ENCODE measurements at regions not wholly inside any gene's neighbourhood (a gene's known extent, or its start where the extent isn't known, plus 50 kb on each side); places are given as distances from the start of the nearest gene placed in this dataset.
"Not testable (repeated sequence)": the region's sequence is repeated elsewhere in the genome, so short reads cannot be mapped to it uniquely, and the experiment has no call there.

DNA sequence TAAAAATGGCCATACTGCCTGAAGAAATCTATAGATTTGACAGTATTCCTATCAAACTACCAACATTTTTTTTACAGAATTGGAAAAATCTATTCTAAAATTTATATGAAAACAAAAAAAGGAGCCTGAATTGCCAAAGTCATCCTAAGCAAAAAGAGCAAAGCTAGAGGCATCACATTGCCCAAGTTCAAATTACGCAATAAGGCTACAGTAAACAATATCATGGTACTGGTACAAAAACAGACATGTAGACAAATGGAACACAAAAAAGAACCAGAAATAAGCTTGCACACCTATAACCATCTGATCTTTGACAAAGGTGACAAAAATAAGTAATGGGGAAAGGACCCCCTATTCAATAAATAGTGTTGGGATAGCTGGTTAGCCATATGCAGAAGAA is 50.2 kb upstream of the THSD7B start:
- Mint-ChIP-seq H3K27ac (no peak overlapping the region), H3K9me3 (no peaks in the 10 kb centered on the region), H3K36me3 (ENCODE audit: low read depth) (no peaks in the 10 kb centered on the region), H3K4me3 (ENCODE audit: low read depth) (no peak overlapping the region), H3K4me1 (ENCODE audit: low read depth) (no peaks in the 10 kb centered on the region), H3K27me3 (ENCODE audit: low read depth) (no peaks in the 10 kb centered on the region)
- intact Hi-C loops (cut with micrococcal nuclease), result no loop called here
- no peak for DNase-seq (ENCODE audit: low spot score)

DNA sequence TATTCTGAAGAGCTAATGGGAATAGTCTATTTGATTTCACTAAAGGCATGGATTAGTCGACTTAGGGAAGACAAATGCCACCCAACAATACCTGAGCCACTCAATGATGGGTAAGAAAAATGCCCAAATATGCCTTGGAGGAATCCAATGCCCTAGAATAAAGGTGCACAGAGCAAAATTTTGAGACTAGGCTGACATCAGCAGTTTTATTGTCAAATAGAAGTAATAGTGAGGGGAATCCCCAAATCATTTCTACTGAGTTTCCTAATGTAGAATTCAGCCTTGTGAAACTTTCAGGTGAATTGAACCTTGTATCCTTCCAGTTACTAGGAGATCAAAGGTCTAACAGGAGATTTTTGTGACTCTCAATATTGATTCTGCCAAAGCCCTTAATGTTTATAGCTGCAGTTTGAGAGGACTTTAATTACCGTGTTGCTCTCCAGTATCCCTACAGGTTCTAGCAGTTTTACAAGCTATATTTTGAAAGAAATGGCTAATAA is 50.8 kb upstream of the THSD7B start:
- H3K27me3 Mint-ChIP-seq (ENCODE audit: low read depth), result no peaks in the 10 kb centered on the region
- no peaks in the 10 kb centered on the region for H3K9me3 Mint-ChIP-seq
- H3K4me3 Mint-ChIP-seq (ENCODE audit: low read depth), result no peak overlapping the region
- H3K36me3 Mint-ChIP-seq (ENCODE audit: low read depth), result no peaks in the 10 kb centered on the region
- no peak overlapping the region for H3K27ac Mint-ChIP-seq
- intact Hi-C loops (cut with micrococcal nuclease), result no loop called here
- DNase-seq (ENCODE audit: low spot score), result no peak
- no peaks in the 10 kb centered on the region for H3K4me1 Mint-ChIP-seq (ENCODE audit: low read depth)

DNA sequence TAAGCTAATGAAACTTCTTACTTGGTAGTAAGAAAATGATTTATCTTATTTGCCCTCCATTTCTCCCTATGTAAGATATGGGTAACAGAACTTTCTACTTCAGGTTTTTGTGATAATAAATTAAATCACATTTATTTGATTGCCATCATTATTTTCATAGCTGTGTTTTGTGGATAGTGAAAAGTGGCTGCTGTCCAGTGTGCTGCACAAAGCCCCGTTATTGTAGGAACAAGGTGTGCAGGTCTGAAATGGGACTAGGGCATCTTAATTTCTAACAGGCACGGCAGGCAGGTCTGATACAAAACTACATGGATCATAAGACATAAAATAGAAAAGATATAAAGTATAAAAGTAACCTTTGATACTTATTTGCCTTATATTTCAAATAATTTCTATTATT is 51.6 kb upstream of the THSD7B start:
- Mint-ChIP-seq H3K4me1 (ENCODE audit: low read depth) (no peaks in the 10 kb centered on the region), H3K9me3 (no peaks in the 10 kb centered on the region), H3K27me3 (ENCODE audit: low read depth) (no peaks in the 10 kb centered on the region), H3K4me3 (ENCODE audit: low read depth) (no peak overlapping the region), H3K27ac (no peak overlapping the region), H3K36me3 (ENCODE audit: low read depth) (no peaks in the 10 kb centered on the region)
- no peak for DNase-seq (ENCODE audit: low spot score)
- intact Hi-C loops (cut with micrococcal nuclease), result no loop called here

DNA sequence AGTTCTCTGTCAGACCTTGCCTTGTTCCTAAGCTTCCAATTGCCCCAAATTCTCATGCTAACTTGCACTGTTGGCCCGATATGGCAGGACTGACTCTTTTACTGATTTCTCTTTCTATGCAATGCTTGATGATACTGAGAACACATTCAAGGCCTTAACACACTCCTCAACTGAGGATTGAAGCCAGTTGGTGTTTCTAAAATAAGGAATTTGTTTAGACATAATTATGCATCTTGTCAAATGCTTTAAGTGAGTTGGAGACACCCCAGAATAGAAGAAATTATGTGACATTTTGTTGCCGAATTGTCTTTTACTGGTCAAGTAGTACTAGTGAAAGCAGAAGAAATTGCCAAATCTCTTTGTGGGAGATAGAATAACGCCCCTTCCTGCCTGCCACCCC is 60.0 kb upstream of the THSD7B start:
- no peaks in the 10 kb centered on the region for H3K4me1 Mint-ChIP-seq (ENCODE audit: low read depth)
- H3K4me3 Mint-ChIP-seq (ENCODE audit: low read depth), result no peak overlapping the region
- H3K36me3 Mint-ChIP-seq (ENCODE audit: low read depth), result no peaks in the 10 kb centered on the region
- no peak overlapping the region for H3K27ac Mint-ChIP-seq
- intact Hi-C loops (cut with micrococcal nuclease), result no loop called here
- H3K27me3 Mint-ChIP-seq (ENCODE audit: low read depth), result no peaks in the 10 kb centered on the region
- H3K9me3 Mint-ChIP-seq, result no peaks in the 10 kb centered on the region
- no peak for DNase-seq (ENCODE audit: low spot score)

DNA sequence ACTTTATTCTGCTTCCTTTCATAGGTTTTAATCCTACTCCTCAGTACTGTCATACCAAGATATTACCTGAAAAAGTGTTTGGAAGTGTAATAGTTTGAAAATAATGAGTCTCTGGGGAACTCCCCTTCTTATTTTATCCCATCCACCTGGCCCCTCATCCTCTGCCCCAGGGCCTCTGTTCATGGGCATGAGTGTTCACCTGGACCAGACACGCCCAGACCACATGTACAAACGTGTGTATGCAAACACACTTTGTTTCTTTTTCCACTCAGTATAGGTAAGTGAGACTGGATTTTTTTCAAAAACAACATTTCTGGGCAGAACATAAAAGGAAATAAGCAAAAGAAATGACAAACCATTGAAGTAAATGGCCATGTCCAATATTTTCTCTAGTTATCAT is 62.1 kb upstream of the THSD7B start:
- Mint-ChIP-seq H3K4me3 (ENCODE audit: low read depth) (no peak overlapping the region), H3K27me3 (ENCODE audit: low read depth) (no peaks in the 10 kb centered on the region), H3K36me3 (ENCODE audit: low read depth) (no peaks in the 10 kb centered on the region), H3K4me1 (ENCODE audit: low read depth) (no peaks in the 10 kb centered on the region), H3K27ac (no peak overlapping the region), H3K9me3 (no peaks in the 10 kb centered on the region)
- no peak for DNase-seq (ENCODE audit: low spot score)
- intact Hi-C loops (cut with micrococcal nuclease), result no loop called here

DNA sequence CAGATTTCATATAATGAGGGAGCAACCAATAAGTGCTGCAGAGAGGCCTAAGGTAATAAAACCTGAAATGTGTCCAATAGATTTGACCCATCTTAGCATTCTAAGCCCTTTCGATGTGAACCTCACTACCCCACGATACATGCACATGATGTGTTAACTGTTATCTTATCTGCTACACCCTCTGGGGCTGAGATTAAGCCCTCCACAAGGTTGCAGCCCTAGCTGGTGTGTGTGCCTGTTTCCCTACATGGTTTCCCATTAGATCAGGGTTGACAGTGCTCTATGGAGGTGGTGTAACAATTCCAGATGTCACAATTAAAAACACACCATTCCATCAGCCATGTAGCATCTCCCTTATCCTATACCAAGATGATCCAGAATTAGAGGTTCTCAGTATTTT is 68.9 kb upstream of the THSD7B start:
- Mint-ChIP-seq H3K36me3 (ENCODE audit: low read depth) (no peaks in the 10 kb centered on the region), H3K4me3 (ENCODE audit: low read depth) (no peak overlapping the region), H3K27ac (no peak overlapping the region), H3K9me3 (no peaks in the 10 kb centered on the region), H3K27me3 (ENCODE audit: low read depth) (no peaks in the 10 kb centered on the region), H3K4me1 (ENCODE audit: low read depth) (no peaks in the 10 kb centered on the region)
- no peak for DNase-seq (ENCODE audit: low spot score)
- intact Hi-C loops (cut with micrococcal nuclease), result no loop called here

DNA sequence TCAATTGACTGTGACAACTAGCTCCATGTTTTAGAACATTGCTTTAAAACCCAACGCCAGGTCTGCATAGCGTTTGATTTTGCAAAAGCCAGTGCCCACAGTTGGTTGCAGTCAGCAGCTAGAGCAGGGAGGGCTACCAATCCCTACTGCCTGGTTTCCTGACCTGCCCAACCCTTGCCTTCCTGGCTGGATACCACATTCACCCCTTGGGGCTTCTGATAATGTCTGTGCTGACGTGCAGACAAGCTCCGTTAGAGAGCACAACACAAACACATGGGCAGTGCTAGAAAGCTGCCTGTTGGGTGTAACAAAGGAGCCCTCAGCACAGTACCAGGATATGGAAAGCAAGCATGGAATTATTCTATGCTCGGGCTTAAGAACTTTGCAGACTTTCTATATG is 71.4 kb upstream of the THSD7B start:
- Mint-ChIP-seq H3K4me1 (ENCODE audit: low read depth) (no peaks in the 10 kb centered on the region), H3K27ac (no peak overlapping the region), H3K9me3 (no peaks in the 10 kb centered on the region), H3K4me3 (ENCODE audit: low read depth) (no peak overlapping the region), H3K36me3 (ENCODE audit: low read depth) (no peaks in the 10 kb centered on the region), H3K27me3 (ENCODE audit: low read depth) (no peaks in the 10 kb centered on the region)
- DNase-seq (ENCODE audit: low spot score), result no peak
- intact Hi-C loops (cut with micrococcal nuclease), result no loop called here

DNA sequence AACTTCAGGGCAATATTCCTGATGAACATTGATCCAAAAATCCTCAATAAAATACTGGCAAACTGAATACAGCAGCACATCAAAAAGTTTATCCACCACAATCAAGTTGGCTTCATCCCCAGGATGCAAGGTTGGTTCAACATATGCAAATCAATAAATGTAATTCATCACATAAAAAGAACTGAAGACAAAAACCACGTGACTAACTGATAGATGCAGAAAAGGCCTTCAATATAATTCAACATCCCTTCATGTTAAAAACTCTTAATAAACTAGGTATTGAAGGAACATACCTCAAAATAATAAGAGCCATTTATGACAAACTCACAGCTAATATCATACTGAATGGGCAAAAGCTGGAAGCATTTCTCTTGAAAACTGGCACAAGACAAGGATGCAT is 85.3 kb upstream of the THSD7B start:
- H3K4me3 Mint-ChIP-seq (ENCODE audit: low read depth); H3K4me1 Mint-ChIP-seq (ENCODE audit: low read depth); DNase-seq (ENCODE audit: low spot score); intact Hi-C loops (cut with micrococcal nuclease); H3K36me3 Mint-ChIP-seq (ENCODE audit: low read depth); H3K27ac Mint-ChIP-seq; H3K9me3 Mint-ChIP-seq; H3K27me3 Mint-ChIP-seq (ENCODE audit: low read depth): not testable (repeated sequence)

DNA sequence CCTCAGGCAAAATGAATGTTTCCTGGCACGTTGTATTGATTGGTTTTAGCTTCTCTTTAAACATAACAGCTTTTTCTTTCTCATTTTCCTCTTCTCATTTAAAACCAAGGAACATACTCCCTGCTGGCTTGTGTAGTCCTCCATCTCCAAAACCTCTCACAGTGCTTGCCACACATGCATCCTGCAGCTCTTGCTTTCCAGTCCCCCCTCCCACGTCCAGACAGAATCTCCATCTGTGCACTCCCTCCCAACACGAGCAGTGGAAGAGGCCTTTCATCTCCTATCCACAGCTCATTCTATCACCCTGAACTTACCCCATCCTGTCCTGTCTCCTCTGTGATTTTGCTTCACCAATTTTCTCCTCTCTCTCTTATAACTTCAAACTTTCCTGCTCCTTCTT is 99.6 kb upstream of the THSD7B start:
- H3K9me3 Mint-ChIP-seq, result no peaks in the 10 kb centered on the region
- no peaks in the 10 kb centered on the region for H3K27me3 Mint-ChIP-seq (ENCODE audit: low read depth)
- intact Hi-C loops (cut with micrococcal nuclease), result no loop called here
- H3K27ac Mint-ChIP-seq, result no peak overlapping the region
- H3K4me1 Mint-ChIP-seq (ENCODE audit: low read depth), result no peaks in the 10 kb centered on the region
- DNase-seq (ENCODE audit: low spot score), result no peak
- no peak overlapping the region for H3K4me3 Mint-ChIP-seq (ENCODE audit: low read depth)
- no peaks in the 10 kb centered on the region for H3K36me3 Mint-ChIP-seq (ENCODE audit: low read depth)

DNA sequence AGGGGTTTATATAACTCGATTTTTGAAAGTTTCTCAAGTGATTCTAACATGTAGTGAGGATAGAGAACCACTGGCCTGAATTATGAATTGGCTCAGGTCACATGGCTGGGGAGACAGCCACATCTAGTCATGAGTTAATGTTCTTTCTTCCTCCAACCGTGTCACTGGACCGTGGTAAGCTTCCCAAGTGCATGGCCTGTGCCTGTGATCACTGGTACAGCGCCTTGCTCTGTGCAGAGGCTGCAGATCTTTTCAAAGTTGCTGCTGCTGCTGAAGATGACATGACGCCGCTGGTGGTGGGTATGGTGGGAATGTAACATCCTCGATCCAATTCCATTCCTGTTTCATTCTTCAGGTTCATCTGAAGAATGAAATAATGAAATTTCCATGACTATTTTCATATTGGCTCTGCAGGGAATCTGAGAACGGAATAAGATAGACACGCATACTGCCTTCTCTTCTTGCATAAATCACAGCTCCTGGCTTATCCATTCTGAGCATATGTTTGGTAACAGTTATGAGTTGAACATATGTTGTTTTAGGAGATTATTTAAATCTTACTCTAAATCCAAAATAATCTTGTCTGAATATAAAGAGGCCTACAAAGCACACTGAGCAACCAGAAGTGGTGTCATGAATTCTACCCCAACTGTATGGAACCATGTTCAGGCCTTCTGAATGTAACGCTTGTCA is 100.5 kb upstream of the THSD7B start:
- intact Hi-C loops (cut with micrococcal nuclease), result no loop called here
- H3K36me3 Mint-ChIP-seq (ENCODE audit: low read depth), result no peaks in the 10 kb centered on the region
- H3K9me3 Mint-ChIP-seq, result no peaks in the 10 kb centered on the region

DNA sequence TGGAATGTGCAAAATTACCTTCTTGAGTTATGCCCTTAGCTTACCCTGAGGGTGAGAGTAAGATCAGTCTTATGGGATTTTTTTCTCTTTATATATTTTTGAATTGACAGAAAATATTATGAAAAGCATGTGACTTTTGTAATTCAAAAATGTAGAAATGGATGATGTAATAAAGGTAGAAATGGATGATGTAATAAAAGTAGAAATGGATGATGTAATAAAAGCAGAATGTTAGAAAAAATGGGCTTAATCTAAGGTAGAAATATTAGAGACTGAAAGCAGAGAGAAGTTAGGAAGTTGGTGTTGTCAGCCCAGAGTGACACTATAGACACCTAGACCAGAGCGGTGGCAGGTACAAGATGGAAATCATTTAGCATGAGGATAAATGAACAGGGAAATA is 107.1 kb upstream of the THSD7B start:
- intact Hi-C loops (cut with micrococcal nuclease), result no loop called here

More for the DNA sequence above, 100.5 kb upstream of the THSD7B start:
- Mint-ChIP-seq H3K27ac (no peak overlapping the region), H3K4me1 (ENCODE audit: low read depth) (no peaks in the 10 kb centered on the region), H3K27me3 (ENCODE audit: low read depth) (no peaks in the 10 kb centered on the region), H3K4me3 (ENCODE audit: low read depth) (no peak overlapping the region)
- DNase-seq (ENCODE audit: low spot score), result no peak

DNA sequence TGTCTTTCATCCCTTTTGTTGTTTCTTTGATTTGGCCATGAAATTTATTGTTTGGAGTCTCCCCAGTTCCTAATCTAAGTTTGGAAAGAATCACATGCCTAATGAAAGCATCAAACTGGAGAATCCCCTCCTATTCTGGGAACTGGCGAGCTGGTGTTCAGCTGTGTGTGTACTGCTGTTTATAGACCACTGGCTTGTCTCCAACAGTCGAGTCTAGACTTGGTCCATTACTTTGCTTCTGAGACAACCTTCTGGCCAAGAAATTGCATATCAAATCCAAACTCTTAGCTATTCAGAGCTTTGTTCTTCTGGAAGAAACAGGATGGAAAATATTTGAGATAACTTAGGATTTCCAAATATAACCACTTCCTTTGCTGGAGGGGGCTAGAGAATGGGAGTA is 111.5 kb upstream of the THSD7B start:
- Mint-ChIP-seq H3K9me3 (no peaks in the 10 kb centered on the region), H3K27me3 (ENCODE audit: low read depth) (no peaks in the 10 kb centered on the region)
- intact Hi-C loops (cut with micrococcal nuclease), result no loop called here

More for the DNA sequence above, 107.1 kb upstream of the THSD7B start:
- no peak overlapping the region for H3K4me3 Mint-ChIP-seq (ENCODE audit: low read depth)
- no peaks in the 10 kb centered on the region for H3K9me3 Mint-ChIP-seq
- no peaks in the 10 kb centered on the region for H3K4me1 Mint-ChIP-seq (ENCODE audit: low read depth)
- H3K27me3 Mint-ChIP-seq (ENCODE audit: low read depth), result no peaks in the 10 kb centered on the region
- no peaks in the 10 kb centered on the region for H3K36me3 Mint-ChIP-seq (ENCODE audit: low read depth)
- DNase-seq (ENCODE audit: low spot score), result no peak
- no peak overlapping the region for H3K27ac Mint-ChIP-seq

DNA sequence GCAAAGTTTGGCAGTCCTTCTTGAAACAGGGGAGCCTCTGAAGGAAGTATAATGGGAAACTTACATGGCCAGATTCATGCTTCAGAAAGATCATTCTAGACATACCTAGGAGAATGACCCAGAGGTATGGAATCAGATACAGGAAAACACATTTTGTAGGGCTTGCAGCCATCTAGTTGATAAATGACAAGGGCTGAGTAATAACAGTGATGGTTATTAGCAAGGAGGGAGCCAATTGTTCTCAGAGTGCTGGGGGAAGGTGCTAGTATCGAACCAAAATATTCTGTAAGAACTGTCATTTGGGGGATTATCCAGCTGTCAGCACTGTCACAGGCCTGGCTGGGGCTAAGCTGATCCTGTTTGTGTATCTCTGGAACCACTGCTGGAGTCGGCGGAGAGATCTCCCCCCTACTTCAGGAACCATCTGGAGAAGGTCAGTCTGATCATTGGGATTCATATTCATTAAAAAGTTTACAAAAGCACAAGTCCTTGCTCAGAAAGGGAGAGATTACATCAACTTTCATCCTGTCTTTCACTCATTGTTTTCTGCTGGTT is 113.8 kb upstream of the THSD7B start:
- Mint-ChIP-seq H3K36me3 (ENCODE audit: low read depth) (no peaks in the 10 kb centered on the region), H3K4me1 (ENCODE audit: low read depth) (no peaks in the 10 kb centered on the region), H3K27me3 (ENCODE audit: low read depth) (no peaks in the 10 kb centered on the region), H3K27ac (no peak overlapping the region), H3K9me3 (no peaks in the 10 kb centered on the region), H3K4me3 (ENCODE audit: low read depth) (no peak overlapping the region)
- DNase-seq (ENCODE audit: low spot score), result no peak
- intact Hi-C loops (cut with micrococcal nuclease), result no loop called here

More for the DNA sequence above, 111.5 kb upstream of the THSD7B start:
- DNase-seq (ENCODE audit: low spot score), result no peak
- Mint-ChIP-seq H3K36me3 (ENCODE audit: low read depth) (no peaks in the 10 kb centered on the region), H3K4me3 (ENCODE audit: low read depth) (no peak overlapping the region), H3K4me1 (ENCODE audit: low read depth) (no peaks in the 10 kb centered on the region), H3K27ac (no peak overlapping the region)
